ENCODE measurements at regions not wholly inside any gene's neighbourhood (a gene's known extent, or its start where the extent isn't known, plus 50 kb on each side); places are given as distances from the start of the nearest gene placed in this dataset.

GRCh38 chr16:6124136-6124535 is 1026.5 kb upstream of the EEF2KMT start:
- no peak overlapping the region for H3K4me3 ChIP-seq

GRCh38 chr16:6122401-6122800 is 1024.8 kb upstream of the EEF2KMT start:
- no peak for ATAC-seq (ENCODE audit: insufficient read depth, low FRiP score)

More at GRCh38 chr16:6124136-6124535, 1026.5 kb upstream of the EEF2KMT start:
- Histone ChIP-seq H3K4me1 (ENCODE audit: control insufficient read depth in 5 of 5, insufficient read depth in 5 of 5, low read length in 5 of 5) (no peaks in the 10 kb centered on the region), H3K9ac (ENCODE audit: insufficient read depth in 1 of 2, low read length in 2 of 2) (no peak overlapping the region), H3K27ac (ENCODE audit: low read depth in 1 of 2, low read length in 1 of 2) (no peak overlapping the region), H3K9me3 (ENCODE audit: control insufficient read depth in 4 of 4, insufficient read depth in 3 of 4, low read length in 3 of 4) (peaks cover 0 to 3% (median 0%) of the 10 kb centered on the region in 4 donors), H3K27me3 (ENCODE audit: control insufficient read depth in 3 of 3, insufficient read depth in 3 of 3, low read length in 2 of 3) (no peaks in the 10 kb centered on the region), H3K36me3 (ENCODE audit: control insufficient read depth in 4 of 4, insufficient read depth in 4 of 4, low read length in 4 of 4) (no peaks in the 10 kb centered on the region)
- TF ChIP-seq CTCF (IDR thresholded peaks at IDR 0.05; ENCODE audit: control extremely low read depth, extremely low read depth): no peak
- no peak for ATAC-seq (ENCODE audit: insufficient read depth, low FRiP score)
- 50 to 59% methylated on average over 1 of the region's 1 CpG for WGBS, 2 donors
- no peak for DNase-seq

GRCh38 chr16:6114691-6115090 is 1017.1 kb upstream of the EEF2KMT start:
- Histone ChIP-seq H3K36me3 (ENCODE audit: control insufficient read depth in 4 of 4, insufficient read depth in 4 of 4, low read length in 4 of 4) (no peaks in the 10 kb centered on the region), H3K9ac (ENCODE audit: insufficient read depth in 1 of 2, low read length in 2 of 2) (no peak overlapping the region), H3K27ac (ENCODE audit: low read depth in 1 of 2, low read length in 1 of 2) (no peak overlapping the region), H3K9me3 (ENCODE audit: control insufficient read depth in 4 of 4, insufficient read depth in 3 of 4, low read length in 3 of 4) (peaks cover 0 to 2% (median 0%) of the 10 kb centered on the region in 4 donors), H3K4me3 (no peak overlapping the region), H3K4me1 (ENCODE audit: control insufficient read depth in 5 of 5, insufficient read depth in 5 of 5, low read length in 5 of 5) (no peaks in the 10 kb centered on the region), H3K27me3 (ENCODE audit: control insufficient read depth in 3 of 3, insufficient read depth in 3 of 3, low read length in 2 of 3) (no peaks in the 10 kb centered on the region)
- DNase-seq: no peak
- TF ChIP-seq CTCF (IDR thresholded peaks at IDR 0.05; ENCODE audit: control extremely low read depth, extremely low read depth): no peak
- 75 to 78% methylated on average over 2 of the region's 2 CpGs for WGBS, 2 donors
- no peak for ATAC-seq (ENCODE audit: insufficient read depth, low FRiP score)

More at GRCh38 chr16:6122401-6122800, 1024.8 kb upstream of the EEF2KMT start:
- Histone ChIP-seq H3K27ac (ENCODE audit: low read depth in 1 of 2, low read length in 1 of 2) (no peak overlapping the region), H3K4me1 (ENCODE audit: control insufficient read depth in 5 of 5, insufficient read depth in 5 of 5, low read length in 5 of 5) (no peaks in the 10 kb centered on the region), H3K9ac (ENCODE audit: insufficient read depth in 1 of 2, low read length in 2 of 2) (no peak overlapping the region), H3K4me3 (no peak overlapping the region), H3K27me3 (ENCODE audit: control insufficient read depth in 3 of 3, insufficient read depth in 3 of 3, low read length in 2 of 3) (no peaks in the 10 kb centered on the region), H3K36me3 (ENCODE audit: control insufficient read depth in 4 of 4, insufficient read depth in 4 of 4, low read length in 4 of 4) (no peaks in the 10 kb centered on the region), H3K9me3 (ENCODE audit: control insufficient read depth in 4 of 4, insufficient read depth in 3 of 4, low read length in 3 of 4) (peaks cover 0 to 5% (median 0%) of the 10 kb centered on the region in 4 donors)
- no peak for TF ChIP-seq CTCF (IDR thresholded peaks at IDR 0.05; ENCODE audit: control extremely low read depth, extremely low read depth)
- WGBS, 2 donors: 55 to 66% methylated on average over 5 of the region's 5 CpGs
- DNase-seq: no peak

- 66 to 80% methylated on average over 6 of the region's 6 CpGs for WGBS, 2 donors
- Histone ChIP-seq H3K4me1 (ENCODE audit: control insufficient read depth in 5 of 5, insufficient read depth in 5 of 5, low read length in 5 of 5) (no peaks in the 10 kb centered on the region), H3K36me3 (ENCODE audit: control insufficient read depth in 4 of 4, insufficient read depth in 4 of 4, low read length in 4 of 4) (no peaks in the 10 kb centered on the region), H3K4me3 (no peak overlapping the region), H3K27ac (ENCODE audit: low read depth in 1 of 2, low read length in 1 of 2) (no peak overlapping the region), H3K9ac (ENCODE audit: insufficient read depth in 1 of 2, low read length in 2 of 2) (no peak overlapping the region), H3K9me3 (ENCODE audit: control insufficient read depth in 4 of 4, insufficient read depth in 3 of 4, low read length in 3 of 4) (peaks cover 0 to 2% (median 0%) of the 10 kb centered on the region in 4 donors), H3K27me3 (ENCODE audit: control insufficient read depth in 3 of 3, insufficient read depth in 3 of 3, low read length in 2 of 3) (no peaks in the 10 kb centered on the region)
- no peak for TF ChIP-seq CTCF (IDR thresholded peaks at IDR 0.05; ENCODE audit: control extremely low read depth, extremely low read depth)
- ATAC-seq (ENCODE audit: insufficient read depth, low FRiP score): no peak
- DNase-seq: no peak
Measured at GRCh38 chr16:6113749-6114148, 1016.2 kb upstream of the EEF2KMT start.

All from lung (tissue), 11 donors.